Adrenal gland (tissue), 5 donors: ENCODE measurements at regions not wholly inside any gene's neighbourhood (a gene's known extent, or its start where the extent isn't known, plus 50 kb on each side); places are given as distances from the start of the nearest gene placed in this dataset.

Source experiments
- POLR2A ChIP-seq, 2 donors: fragments of 450-650 bp; IDR thresholded peaks; one replicate each; pipeline ENCODE4 v1.6.1; 2017; ENCODE audit warnings: antibody characterized with exemption in 2 of 2, mild to moderate bottlenecking in 2 of 2, moderate library complexity in 1 of 2
- TF ChIP-seq, protein P1 (sequence below), 6 experiments: fragments of 450-650 bp in 4 of 6; fragments of 200-600 bp in 2 of 6; sonication (generic) in 1 of 6; IDR thresholded peaks; 1 replicate in 5 of 6; 2 replicates in 1 of 6; pipeline versions ENCODE4 v1.5.1 to v1.8.0; 2016 to 2021; ENCODE audit warnings: antibody characterized with exemption in 6 of 6, mild to moderate bottlenecking in 2 of 6, moderate library complexity in 1 of 6
- donor health status: DM: no; HTN: no; CAD: no.

DNA sequence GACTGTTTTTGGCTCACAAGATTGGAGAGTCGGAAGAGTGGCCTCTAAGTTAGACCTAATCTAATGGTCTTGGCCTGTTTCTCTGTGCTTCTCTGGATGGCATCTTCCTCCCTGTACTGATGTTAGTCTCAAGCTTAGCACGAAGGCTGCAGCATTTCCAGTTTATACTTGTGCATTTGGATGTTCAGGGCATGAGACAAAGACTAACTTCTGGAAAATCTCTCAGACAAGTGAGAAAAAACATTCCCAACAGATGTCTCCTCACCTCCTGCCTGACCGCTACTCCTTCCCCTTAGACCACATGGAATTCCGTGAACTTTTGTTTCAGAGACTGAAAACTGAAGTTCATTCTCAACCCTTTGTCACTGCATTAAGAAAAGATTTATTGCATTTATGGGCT is 410.8 kb upstream of the MCTP2 start:
- TF ChIP-seq, protein P1, sequence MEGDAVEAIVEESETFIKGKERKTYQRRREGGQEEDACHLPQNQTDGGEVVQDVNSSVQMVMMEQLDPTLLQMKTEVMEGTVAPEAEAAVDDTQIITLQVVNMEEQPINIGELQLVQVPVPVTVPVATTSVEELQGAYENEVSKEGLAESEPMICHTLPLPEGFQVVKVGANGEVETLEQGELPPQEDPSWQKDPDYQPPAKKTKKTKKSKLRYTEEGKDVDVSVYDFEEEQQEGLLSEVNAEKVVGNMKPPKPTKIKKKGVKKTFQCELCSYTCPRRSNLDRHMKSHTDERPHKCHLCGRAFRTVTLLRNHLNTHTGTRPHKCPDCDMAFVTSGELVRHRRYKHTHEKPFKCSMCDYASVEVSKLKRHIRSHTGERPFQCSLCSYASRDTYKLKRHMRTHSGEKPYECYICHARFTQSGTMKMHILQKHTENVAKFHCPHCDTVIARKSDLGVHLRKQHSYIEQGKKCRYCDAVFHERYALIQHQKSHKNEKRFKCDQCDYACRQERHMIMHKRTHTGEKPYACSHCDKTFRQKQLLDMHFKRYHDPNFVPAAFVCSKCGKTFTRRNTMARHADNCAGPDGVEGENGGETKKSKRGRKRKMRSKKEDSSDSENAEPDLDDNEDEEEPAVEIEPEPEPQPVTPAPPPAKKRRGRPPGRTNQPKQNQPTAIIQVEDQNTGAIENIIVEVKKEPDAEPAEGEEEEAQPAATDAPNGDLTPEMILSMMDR (IDR thresholded peaks at IDR 0.05), result no peak
- no peak for TF ChIP-seq POLR2A (IDR thresholded peaks at IDR 0.05)
